Liver (tissue), 8 donors: ENCODE measurements at regions not wholly inside any gene's neighbourhood (a gene's known extent, or its start where the extent isn't known, plus 50 kb on each side); places are given as distances from the start of the nearest gene placed in this dataset.

Source experiments
- DNase-seq: peaks from one replicate; pipeline ENCODE4 v3.0.0-alpha.2; 2017; ENCODE audit warnings: low spot score
- H3K27ac ChIP-seq, 2 donors: one replicate each; pipeline ENCODE4 v1.7.0; 2013; ENCODE audit warnings: inconsistent platforms in 2 of 2, low read length in 2 of 2, control low read depth in 1 of 2, low read depth in 1 of 2, mild to moderate bottlenecking in 1 of 2
- H3K27me3 ChIP-seq, 4 donors: one replicate each; pipeline versions ENCODE4 v1.6.1 to v1.7.0; 2013; ENCODE audit warnings: low read length in 3 of 4, inconsistent platforms in 1 of 4, mild to moderate bottlenecking in 1 of 4, moderate library complexity in 1 of 4; ENCODE audit not compliant: control insufficient read depth in 4 of 4, insufficient read depth in 4 of 4
- H3K36me3 ChIP-seq, 4 donors: one replicate each; pipeline versions ENCODE4 v1.6.1 to v1.7.0; 2013; ENCODE audit warnings: low read length in 3 of 4, mild to moderate bottlenecking in 3 of 4, low read depth in 1 of 4, moderate library complexity in 1 of 4; ENCODE audit not compliant: control insufficient read depth in 4 of 4, insufficient read depth in 3 of 4
- H3K4me1 ChIP-seq, 4 donors: one replicate each; pipeline versions ENCODE4 v1.6.1 to v1.7.0; 2013; ENCODE audit warnings: low read length in 3 of 4, mild to moderate bottlenecking in 3 of 4, moderate library complexity in 1 of 4; ENCODE audit not compliant: control insufficient read depth in 4 of 4, insufficient read depth in 4 of 4
- H3K4me3 ChIP-seq, 3 donors: one replicate each; pipeline versions ENCODE4 v1.6.1 to v1.7.0; 2013; ENCODE audit warnings: low read length in 3 of 3, control low read depth in 1 of 3, low read depth in 1 of 3, mild to moderate bottlenecking in 1 of 3
- H3K9ac ChIP-seq, 2 donors: one replicate each; pipeline ENCODE4 v1.7.0; 2013; ENCODE audit warnings: low read length in 2 of 2, mild to moderate bottlenecking in 2 of 2, moderate library complexity in 2 of 2, control low read depth in 1 of 2, low read depth in 1 of 2
- H3K9me3 ChIP-seq, 4 donors: one replicate each; pipeline versions ENCODE4 v1.6.1 to v1.7.0; 2013; ENCODE audit warnings: low read length in 3 of 4; ENCODE audit not compliant: control insufficient read depth in 4 of 4
- CTCF ChIP-seq: fragments of 150-350 bp; IDR thresholded peaks from 2 replicates; pipeline ENCODE4 v1.5.1; 2017; ENCODE audit warnings: improper control_type of control experiment, low read depth, low read length; ENCODE audit not compliant: missing input control
- FOXA1 ChIP-seq: IDR thresholded peaks from 2 replicates; pipeline ENCODE4 v1.6.1; 2016; ENCODE audit warnings: antibody characterized with exemption
- FOXA2 ChIP-seq: IDR thresholded peaks from 2 replicates; pipeline ENCODE4 v1.6.1; 2016; ENCODE audit warnings: antibody characterized with exemption
- GABPA ChIP-seq, 2 donors: IDR thresholded peaks in 1 of 2; conservative IDR thresholded peaks in 1 of 2; 2 replicates each; pipeline ENCODE4 v1.6.1; 2016; ENCODE audit warnings: antibody characterized with exemption in 2 of 2, mild to moderate bottlenecking in 1 of 2, moderate library complexity in 1 of 2
- HNF4A ChIP-seq, 2 donors: conservative IDR thresholded peaks; 2 replicates each; pipeline ENCODE4 v1.6.1; 2016; ENCODE audit warnings: antibody characterized with exemption in 2 of 2, mild to moderate bottlenecking in 2 of 2
- JUND ChIP-seq, 2 donors: IDR thresholded peaks; 2 replicates each; pipeline ENCODE4 v1.6.1; 2016; ENCODE audit warnings: antibody characterized with exemption in 2 of 2
- MAX ChIP-seq: IDR thresholded peaks from 2 replicates; pipeline ENCODE4 v1.6.1; 2016; ENCODE audit warnings: antibody characterized with exemption
- NR2F2 ChIP-seq: IDR thresholded peaks from 2 replicates; pipeline ENCODE4 v1.6.1; 2016; ENCODE audit warnings: antibody characterized with exemption
- SP1 ChIP-seq: IDR thresholded peaks from 2 replicates; pipeline ENCODE4 v1.6.1; 2018; ENCODE audit warnings: antibody characterized with exemption, mild to moderate bottlenecking
- TAF1 ChIP-seq: conservative IDR thresholded peaks from 2 replicates; pipeline ENCODE4 v1.6.1; 2016; ENCODE audit warnings: antibody characterized with exemption, mild to moderate bottlenecking
- YY1 ChIP-seq: IDR thresholded peaks from 2 replicates; pipeline ENCODE4 v1.6.1; 2016; ENCODE audit warnings: antibody characterized with exemption, mild to moderate bottlenecking
- ZBTB33 ChIP-seq: IDR thresholded peaks from 2 replicates; pipeline ENCODE4 v1.6.1; 2016; ENCODE audit warnings: antibody characterized with exemption
- WGBS: extraction: QIAGEN DNeasy Blood & Tissue Kit; methylation state at CpG from one replicate; pipeline ENCODE4 v1.1.7; 2013; 5-methylcytosine and 5-hydroxymethylcytosine counted together
- donor health status: healthy.
- donor health status: healthy.
- donor health status: healthy.
- donor health status: healthy.
- donor health status: healthy.

GRCh38 chr1:116302281-116302680 is 70.8 kb upstream of the ATP1A1 start:
- no peak for TF ChIP-seq MAX
- TF ChIP-seq GABPA (IDR thresholded peaks at IDR 0.05 in 1 of 2, conservative IDR thresholded peaks at IDR 0.05 in 1 of 2): no peak
- no peak for TF ChIP-seq FOXA2
- no peak for TF ChIP-seq CTCF
- no peak for TF ChIP-seq FOXA1
- no peak for TF ChIP-seq NR2F2
- TF ChIP-seq JUND (IDR thresholded peaks at IDR 0.05): no peak
- TF ChIP-seq SP1: no peak
- no peak for TF ChIP-seq ZBTB33
- TF ChIP-seq HNF4A (conservative IDR thresholded peaks at IDR 0.05): no peak
- Histone ChIP-seq H3K4me1 (peaks cover 0 to 3% (median 0%) of the 10 kb centered on the region in 4 donors), H3K36me3 (no peaks in the 10 kb centered on the region), H3K4me3 (no peak overlapping the region), H3K27me3 (no peaks in the 10 kb centered on the region), H3K27ac (no peak overlapping the region), H3K9me3 (no peaks in the 10 kb centered on the region), H3K9ac (no peak overlapping the region)
- 83% methylated on average over 1 of the region's 1 CpG for WGBS
- DNase-seq: no peak

GRCh38 chr1:116306102-116306501 is 66.9 kb upstream of the ATP1A1 start:
- Histone ChIP-seq H3K27me3 (no peaks in the 10 kb centered on the region), H3K4me1 (peaks cover 0 to 3% (median 0%) of the 10 kb centered on the region in 4 donors), H3K9ac (no peak overlapping the region), H3K9me3 (no peaks in the 10 kb centered on the region), H3K4me3 (no peak overlapping the region), H3K36me3 (no peaks in the 10 kb centered on the region), H3K27ac (no peak overlapping the region)
- TF ChIP-seq GABPA (IDR thresholded peaks at IDR 0.05 in 1 of 2, conservative IDR thresholded peaks at IDR 0.05 in 1 of 2) (no peak), JUND (IDR thresholded peaks at IDR 0.05) (no peak), SP1 (no peak), TAF1 (no peak), CTCF (no peak), YY1 (no peak)
- 87% methylated on average over 2 of the region's 2 CpGs for WGBS
- DNase-seq: no peak
